Stimulated activated naive B cell treated with anti-CD40 and anti-IgM and Interleukin-4, amounts not matched to agents 10 μg/mL and 1 μg/mL and 100 μg/mL, for 72 hours (primary cell): ENCODE measurements at regions not wholly inside any gene's neighbourhood (a gene's known extent, or its start where the extent isn't known, plus 50 kb on each side); places are given as distances from the start of the nearest gene placed in this dataset.

Source experiments
- ATAC-seq, 2 donors: fragments of 150-1000 bp; cut with Tn5 transposase; replicated peaks; 2 replicates each; pipeline ENCODE4 v1.10.0; 2021; ENCODE audit warnings: moderate library complexity in 1 of 2
- DNase-seq: peaks from one replicate; pipeline ENCODE4 v3.0.0; 2021
- H3K27ac Mint-ChIP-seq: one replicate; pipeline ENCODE4 v1.8.0; 2022; ENCODE audit warnings: mild to moderate bottlenecking, mixed read lengths
- H3K27me3 Mint-ChIP-seq, 2 donors: one replicate each; pipeline ENCODE4 v1.8.0; 2022; ENCODE audit warnings: mixed read lengths in 2 of 2
- H3K36me3 Mint-ChIP-seq, 2 donors: one replicate each; pipeline ENCODE4 v1.8.0; 2022; ENCODE audit warnings: mixed read lengths in 2 of 2, mild to moderate bottlenecking in 1 of 2
- H3K4me1 Mint-ChIP-seq, 2 donors: one replicate each; pipeline ENCODE4 v1.8.0; 2022; ENCODE audit warnings: mixed read lengths in 2 of 2, mild to moderate bottlenecking in 1 of 2
- H3K4me3 Mint-ChIP-seq, 2 donors: one replicate each; pipeline ENCODE4 v1.8.0; 2022; ENCODE audit warnings: mild to moderate bottlenecking in 2 of 2, mixed read lengths in 2 of 2, moderate library complexity in 1 of 2
- H3K9me3 Mint-ChIP-seq, 2 donors: one replicate each; pipeline ENCODE4 v1.8.0; 2022; ENCODE audit warnings: mixed read lengths in 2 of 2, mild to moderate bottlenecking in 1 of 2

GRCh38 chr10:8248868-8249267 lies 194.4 kb downstream of the GATA3 start:
- no peak for ATAC-seq
- DNase-seq = no peak
- Mint-ChIP-seq H3K4me1 (peaks cover 7 to 13% of the 10 kb centered on the region in 2 donors), H3K27me3 (no peaks in the 10 kb centered on the region), H3K9me3 (peaks cover 0 to 8% of the 10 kb centered on the region in 2 donors), H3K4me3 (no peak overlapping the region), H3K27ac (no peak overlapping the region), H3K36me3 (no peaks in the 10 kb centered on the region)

GRCh38 chr10:8254350-8254749 lies 199.9 kb downstream of the GATA3 start:
- no peak overlapping the region for H3K4me3 Mint-ChIP-seq

GRCh38 chr10:8255301-8255700 lies 200.8 kb downstream of the GATA3 start:
- DNase-seq (no peak), ATAC-seq (no peak)
- Mint-ChIP-seq H3K9me3 (peaks cover 3% of the 10 kb centered on the region in 2 donors), H3K36me3 (no peaks in the 10 kb centered on the region), H3K4me1 (no peaks in the 10 kb centered on the region), H3K27me3 (peaks cover 0 to 12% of the 10 kb centered on the region in 2 donors), H3K4me3 (no peak overlapping the region), H3K27ac (no peak overlapping the region)

More at GRCh38 chr10:8254350-8254749, 199.9 kb downstream of the GATA3 start:
- Mint-ChIP-seq H3K9me3 (peaks cover 3% of the 10 kb centered on the region in 2 donors), H3K27ac (no peak overlapping the region), H3K4me1 (no peaks in the 10 kb centered on the region), H3K36me3 (no peaks in the 10 kb centered on the region), H3K27me3 (peaks cover 0 to 12% of the 10 kb centered on the region in 2 donors)
- ATAC-seq = no peak
- no peak for DNase-seq

GRCh38 chr10:8260645-8261044 lies 206.2 kb downstream of the GATA3 start:
- Mint-ChIP-seq H3K36me3 (no peaks in the 10 kb centered on the region), H3K4me1 (no peaks in the 10 kb centered on the region), H3K9me3 (peaks cover 3 to 6% of the 10 kb centered on the region in 2 donors), H3K27me3 (peaks cover 0 to 26% of the 10 kb centered on the region in 2 donors), H3K27ac (no peak overlapping the region), H3K4me3 (no peak overlapping the region)
- ATAC-seq = no peak
- DNase-seq = no peak

GRCh38 chr10:8262317-8262716 lies 207.8 kb downstream of the GATA3 start:
- peaks cover 0 to 19% of the 10 kb centered on the region in 2 donors for H3K27me3 Mint-ChIP-seq
- no peaks in the 10 kb centered on the region for H3K4me1 Mint-ChIP-seq
- peaks cover 3 to 6% of the 10 kb centered on the region in 2 donors for H3K9me3 Mint-ChIP-seq
- H3K36me3 Mint-ChIP-seq = no peaks in the 10 kb centered on the region
- H3K27ac Mint-ChIP-seq = no peak overlapping the region
- DNase-seq (no peak), ATAC-seq (no peak)
- H3K4me3 Mint-ChIP-seq = no peak overlapping the region

GRCh38 chr10:8269976-8270375 lies 215.5 kb downstream of the GATA3 start:
- DNase-seq (no peak), ATAC-seq (no peak)
- Mint-ChIP-seq H3K4me3 (no peak overlapping the region), H3K27ac (no peak overlapping the region), H3K36me3 (no peaks in the 10 kb centered on the region), H3K27me3 (peaks cover 13 to 15% of the 10 kb centered on the region in 2 donors), H3K4me1 (no peaks in the 10 kb centered on the region), H3K9me3 (no peaks in the 10 kb centered on the region)

GRCh38 chr10:8272794-8273425 lies 218.4 kb downstream of the GATA3 start:
- Mint-ChIP-seq H3K27ac (no peak overlapping the region), H3K4me3 (no peak overlapping the region)
- DNase-seq = no peak

GRCh38 chr10:8273749-8274148 lies 219.3 kb downstream of the GATA3 start:
- peaks cover 0 to 2% of the 10 kb centered on the region in 2 donors for H3K9me3 Mint-ChIP-seq
- ATAC-seq = no peak

More at GRCh38 chr10:8272794-8273425, 218.4 kb downstream of the GATA3 start:
- no peaks in the 10 kb centered on the region for H3K36me3 Mint-ChIP-seq
- H3K4me1 Mint-ChIP-seq = no peaks in the 10 kb centered on the region
- peaks cover 10 to 15% of the 10 kb centered on the region in 2 donors for H3K27me3 Mint-ChIP-seq
- peaks cover 0 to 2% of the 10 kb centered on the region in 2 donors for H3K9me3 Mint-ChIP-seq
- no peak for ATAC-seq

GRCh38 chr10:8275911-8276310 lies 221.4 kb downstream of the GATA3 start:
- no peak overlapping the region for H3K27ac Mint-ChIP-seq
- ATAC-seq (no peak), DNase-seq (no peak)
- no peaks in the 10 kb centered on the region for H3K36me3 Mint-ChIP-seq
- H3K27me3 Mint-ChIP-seq = peaks cover 12 to 21% of the 10 kb centered on the region in 2 donors
- no peak overlapping the region for H3K4me3 Mint-ChIP-seq
- H3K4me1 Mint-ChIP-seq = no peaks in the 10 kb centered on the region
- H3K9me3 Mint-ChIP-seq = peaks cover 0 to 2% of the 10 kb centered on the region in 2 donors

More at GRCh38 chr10:8273749-8274148, 219.3 kb downstream of the GATA3 start:
- Mint-ChIP-seq H3K27me3 (peaks cover 10 to 15% of the 10 kb centered on the region in 2 donors), H3K4me1 (no peaks in the 10 kb centered on the region), H3K27ac (no peak overlapping the region), H3K36me3 (no peaks in the 10 kb centered on the region), H3K4me3 (no peak overlapping the region)
- DNase-seq = no peak

GRCh38 chr10:8278099-8278498 lies 223.6 kb downstream of the GATA3 start:
- no peaks in the 10 kb centered on the region for H3K36me3 Mint-ChIP-seq
- ATAC-seq = no peak
- no peak overlapping the region for H3K4me3 Mint-ChIP-seq
- peaks cover 0 to 2% of the 10 kb centered on the region in 2 donors for H3K9me3 Mint-ChIP-seq
- no peaks in the 10 kb centered on the region for H3K4me1 Mint-ChIP-seq
- DNase-seq = no peak
- no peak overlapping the region for H3K27ac Mint-ChIP-seq
- H3K27me3 Mint-ChIP-seq = peaks cover 19% of the 10 kb centered on the region in 2 donors

GRCh38 chr10:8279598-8279997 lies 225.1 kb downstream of the GATA3 start:
- H3K27ac Mint-ChIP-seq = no peak overlapping the region
- no peak overlapping the region for H3K4me3 Mint-ChIP-seq
- ATAC-seq = no peak
- H3K36me3 Mint-ChIP-seq = no peaks in the 10 kb centered on the region
- peaks cover 2 to 3% of the 10 kb centered on the region in 2 donors for H3K9me3 Mint-ChIP-seq
- H3K27me3 Mint-ChIP-seq = peaks cover 12 to 18% of the 10 kb centered on the region in 2 donors
- no peaks in the 10 kb centered on the region for H3K4me1 Mint-ChIP-seq
- no peak for DNase-seq

- Mint-ChIP-seq H3K9me3 (peaks cover 0 to 3% of the 10 kb centered on the region in 2 donors), H3K4me3 (no peak overlapping the region), H3K36me3 (no peaks in the 10 kb centered on the region), H3K4me1 (no peaks in the 10 kb centered on the region), H3K27me3 (peaks cover 6 to 17% of the 10 kb centered on the region in 2 donors), H3K27ac (no peak overlapping the region)
- no peak for DNase-seq
- ATAC-seq = no peak
Measured at GRCh38 chr10:8280946-8281345, 226.5 kb downstream of the GATA3 start.

GRCh38 chr10:8282340-8282739 lies 227.9 kb downstream of the GATA3 start:
- Mint-ChIP-seq H3K4me3 (no peak overlapping the region), H3K27ac (no peak overlapping the region), H3K4me1 (no peaks in the 10 kb centered on the region), H3K27me3 (peaks cover 6 to 17% of the 10 kb centered on the region in 2 donors), H3K36me3 (no peaks in the 10 kb centered on the region), H3K9me3 (peaks cover 1 to 6% of the 10 kb centered on the region in 2 donors)
- no peak for DNase-seq
- no peak for ATAC-seq

- Mint-ChIP-seq H3K27me3 (peaks cover 6 to 17% of the 10 kb centered on the region in 2 donors), H3K9me3 (peaks cover 1 to 6% of the 10 kb centered on the region in 2 donors), H3K4me3 (no peak overlapping the region), H3K36me3 (no peaks in the 10 kb centered on the region), H3K4me1 (no peaks in the 10 kb centered on the region), H3K27ac (no peak overlapping the region)
- DNase-seq (no peak), ATAC-seq (no peak)
Measured at GRCh38 chr10:8283166-8283905, 228.8 kb downstream of the GATA3 start.

GRCh38 chr10:8283986-8284385 lies 229.5 kb downstream of the GATA3 start:
- Mint-ChIP-seq H3K36me3 (no peaks in the 10 kb centered on the region), H3K9me3 (peaks cover 1 to 6% of the 10 kb centered on the region in 2 donors), H3K27me3 (peaks cover 6 to 17% of the 10 kb centered on the region in 2 donors), H3K4me3 (no peak overlapping the region), H3K27ac (no peak overlapping the region), H3K4me1 (no peaks in the 10 kb centered on the region)
- ATAC-seq (no peak), DNase-seq (no peak)
